ENCODE measurements at regions not wholly inside any gene's neighbourhood (a gene's known extent, or its start where the extent isn't known, plus 50 kb on each side); places are given as distances from the start of the nearest gene placed in this dataset.

GRCh38 chr14:58772116-58772515, 134.4 kb downstream of the DACT1 start:
- no peak overlapping the region for H2AFZ ChIP-seq (ENCODE audit: control insufficient read depth, low read length)
- no peaks in the 10 kb centered on the region for H3K79me2 ChIP-seq (ENCODE audit: control insufficient read depth, insufficient read depth, low read length)
- no peak overlapping the region for H3K9ac ChIP-seq (ENCODE audit: control insufficient read depth, extremely low read depth, insufficient read depth, low read length)
- DNase-seq (ENCODE audit: low read depth, low spot score) (no peak), FAIRE-seq (no peak)
- H3K9me1 ChIP-seq (ENCODE audit: control insufficient read depth, extremely low read depth, insufficient read depth, low read length) = no peaks in the 10 kb centered on the region
- no peaks in the 10 kb centered on the region for H3K36me3 ChIP-seq (ENCODE audit: control insufficient read depth in 2 of 2, extremely low read depth in 1 of 2, insufficient read depth in 2 of 2, low read length in 2 of 2)
- H3K4me3 ChIP-seq (ENCODE audit: control insufficient read depth in 2 of 3, extremely low read depth in 1 of 3, insufficient read depth in 2 of 3, low read depth in 1 of 3, low read length in 3 of 3) = no peak overlapping the region
- H3K4me2 ChIP-seq (ENCODE audit: control insufficient read depth, extremely low read depth, insufficient read depth, low read depth, low read length) = no peak overlapping the region
- dilution Hi-C loops (cut with MboI; ENCODE audit: extremely low pct_ligation_motif_present, low sequenced_read_pairs) = no loop called here
- no peak overlapping the region for H3K27ac ChIP-seq (ENCODE audit: control insufficient read depth, insufficient read depth, low read length)
- no peak for TF ChIP-seq EZH2 (IDR thresholded peaks at IDR 0.05; ENCODE audit: low read length)
- TF ChIP-seq CTCF (optimal IDR thresholded peaks at IDR 0.05 in 1 of 3, IDR thresholded peaks at IDR 0.05 in 1 of 3, conservative IDR thresholded peaks at IDR 0.05 in 1 of 3; ENCODE audit: extremely low read depth in 1 of 3, insufficient read depth in 2 of 3, low read length in 3 of 3) = no peak
- no peaks in the 10 kb centered on the region for H3K9me3 ChIP-seq (ENCODE audit: control insufficient read depth, low read depth, low read length)
- H4K20me1 ChIP-seq (ENCODE audit: control insufficient read depth, extremely low read depth, insufficient read depth, low read length) = no peaks in the 10 kb centered on the region
- no peaks in the 10 kb centered on the region for H3K27me3 ChIP-seq (ENCODE audit: control insufficient read depth, extremely low read depth, insufficient read depth, low read length)
- no peaks in the 10 kb centered on the region for H3K4me1 ChIP-seq (ENCODE audit: control insufficient read depth, extremely low read depth, insufficient read depth, low read length)

GRCh38 chr14:58772794-58773620, 135.2 kb downstream of the DACT1 start:
- H3K27ac ChIP-seq (ENCODE audit: control insufficient read depth, insufficient read depth, low read length) = no peak overlapping the region
- H3K27me3 ChIP-seq (ENCODE audit: control insufficient read depth, extremely low read depth, insufficient read depth, low read length) = no peaks in the 10 kb centered on the region
- H3K9ac ChIP-seq (ENCODE audit: control insufficient read depth, extremely low read depth, insufficient read depth, low read length) = no peak overlapping the region
- DNase-seq (ENCODE audit: low read depth, low spot score) (no peak), FAIRE-seq (no peak)
- dilution Hi-C loops (cut with MboI; ENCODE audit: extremely low pct_ligation_motif_present, low sequenced_read_pairs) = no loop called here
- H3K4me1 ChIP-seq (ENCODE audit: control insufficient read depth, extremely low read depth, insufficient read depth, low read length) = no peaks in the 10 kb centered on the region
- no peaks in the 10 kb centered on the region for H3K9me1 ChIP-seq (ENCODE audit: control insufficient read depth, extremely low read depth, insufficient read depth, low read length)
- TF ChIP-seq EZH2 (IDR thresholded peaks at IDR 0.05; ENCODE audit: low read length) (no peak), CTCF (optimal IDR thresholded peaks at IDR 0.05 in 1 of 3, IDR thresholded peaks at IDR 0.05 in 1 of 3, conservative IDR thresholded peaks at IDR 0.05 in 1 of 3; ENCODE audit: extremely low read depth in 1 of 3, insufficient read depth in 2 of 3, low read length in 3 of 3) (no peak)
- no peak overlapping the region for H2AFZ ChIP-seq (ENCODE audit: control insufficient read depth, low read length)
- H3K9me3 ChIP-seq (ENCODE audit: control insufficient read depth, low read depth, low read length) = no peaks in the 10 kb centered on the region
- no peak overlapping the region for H3K4me2 ChIP-seq (ENCODE audit: control insufficient read depth, extremely low read depth, insufficient read depth, low read depth, low read length)
- no peaks in the 10 kb centered on the region for H4K20me1 ChIP-seq (ENCODE audit: control insufficient read depth, extremely low read depth, insufficient read depth, low read length)
- H3K36me3 ChIP-seq (ENCODE audit: control insufficient read depth in 2 of 2, extremely low read depth in 1 of 2, insufficient read depth in 2 of 2, low read length in 2 of 2) = no peaks in the 10 kb centered on the region
- H3K4me3 ChIP-seq (ENCODE audit: control insufficient read depth in 2 of 3, extremely low read depth in 1 of 3, insufficient read depth in 2 of 3, low read depth in 1 of 3, low read length in 3 of 3) = no peak overlapping the region
- H3K79me2 ChIP-seq (ENCODE audit: control insufficient read depth, insufficient read depth, low read length) = no peaks in the 10 kb centered on the region

All from keratinocyte (primary cell).